ENCODE measurements at regions not wholly inside any gene's neighbourhood (a gene's known extent, or its start where the extent isn't known, plus 50 kb on each side); places are given as distances from the start of the nearest gene placed in this dataset.

GRCh38 chr3:117928836-117929235 lies 1105.8 kb downstream of the IGSF11 start:
- TF ChIP-seq EZH2 (IDR thresholded peaks at IDR 0.05; ENCODE audit: insufficient read depth, poor library complexity, severe bottlenecking) (no peak), EZH2phosphoT487 (IDR thresholded peaks at IDR 0.05; ENCODE audit: insufficient read depth, low read depth) (no peak)

All from GM23248 (cell line).